C1 segment of cervical spinal cord (tissue), 14 donors: ENCODE measurements at regions not wholly inside any gene's neighbourhood (a gene's known extent, or its start where the extent isn't known, plus 50 kb on each side); places are given as distances from the start of the nearest gene placed in this dataset.

Source experiments
- DNase-seq, 14 donors: peaks; one replicate each; lab custom pipeline; 2025; lab: John Stamatoyannopoulos, UW

- DNase-seq, result no peak
These were observed 691.5 kb upstream of the ARPP21 start for GRCh38 chr3:34947834-34948233.

DNA sequence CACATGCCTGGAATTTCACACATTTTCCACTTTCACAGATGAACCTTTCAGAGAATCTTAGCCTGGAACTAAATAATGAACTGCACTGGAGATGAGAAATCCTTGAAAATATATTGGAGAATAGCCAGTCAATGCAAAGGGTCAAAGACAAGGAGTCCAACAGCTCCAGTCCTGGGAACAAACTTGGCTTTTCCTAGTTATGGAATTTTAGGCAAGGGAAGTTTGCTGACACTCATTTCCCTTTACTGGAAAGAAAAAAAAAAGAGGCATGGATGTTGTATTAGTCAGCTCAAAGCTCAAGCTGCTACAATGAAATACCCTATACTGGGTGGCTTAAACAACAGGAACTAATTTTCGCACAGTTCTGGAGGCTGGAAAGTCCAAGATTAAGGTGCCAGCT is 690.8 kb upstream of the ARPP21 start:
- DNase-seq, result no peak

DNA sequence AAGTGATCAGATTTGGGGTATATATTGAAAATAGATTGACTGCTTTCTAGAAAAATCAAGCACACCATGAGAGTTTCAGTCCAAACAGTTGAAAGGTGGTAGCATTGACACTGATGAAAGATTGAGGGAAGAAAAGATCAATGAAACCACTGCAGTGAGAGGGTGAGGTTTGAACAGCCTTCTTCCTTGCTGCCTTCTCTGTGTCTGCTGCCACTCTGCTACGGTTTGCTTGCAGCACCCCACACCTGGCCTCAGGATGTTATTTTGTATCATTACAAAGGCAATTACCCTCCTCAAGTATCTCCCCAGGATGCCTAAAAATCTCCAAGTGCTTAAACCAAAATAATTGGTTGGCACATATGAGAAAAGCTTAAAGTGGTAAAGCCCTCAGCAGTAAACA is 683.6 kb upstream of the ARPP21 start:
- DNase-seq, result no peak

- DNase-seq, result no peak
These were observed 682.8 kb upstream of the ARPP21 start for GRCh38 chr3:34956511-34956910.

DNA sequence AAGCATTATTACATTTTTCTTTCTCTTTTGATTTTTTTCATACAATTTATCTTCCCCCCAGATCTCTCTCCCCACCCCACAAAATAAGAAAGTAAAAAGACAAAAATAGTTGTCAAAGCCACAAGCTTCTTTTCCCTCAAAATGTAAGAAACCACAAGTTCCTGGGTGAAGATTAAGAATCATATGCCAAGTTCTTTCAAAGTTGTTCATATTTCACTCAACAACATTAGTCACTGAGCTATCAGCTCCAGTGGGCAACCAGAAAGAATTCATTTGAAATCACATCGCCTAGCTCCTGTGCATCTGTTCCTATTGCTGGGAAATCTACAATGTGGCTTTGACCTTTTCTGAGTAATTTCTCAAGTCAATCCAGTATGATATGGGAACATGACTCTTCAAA is 681.6 kb upstream of the ARPP21 start:
- no peak for DNase-seq

- DNase-seq, result no peak
These were observed 669.8 kb upstream of the ARPP21 start for GRCh38 chr3:34969513-34969912.

DNA sequence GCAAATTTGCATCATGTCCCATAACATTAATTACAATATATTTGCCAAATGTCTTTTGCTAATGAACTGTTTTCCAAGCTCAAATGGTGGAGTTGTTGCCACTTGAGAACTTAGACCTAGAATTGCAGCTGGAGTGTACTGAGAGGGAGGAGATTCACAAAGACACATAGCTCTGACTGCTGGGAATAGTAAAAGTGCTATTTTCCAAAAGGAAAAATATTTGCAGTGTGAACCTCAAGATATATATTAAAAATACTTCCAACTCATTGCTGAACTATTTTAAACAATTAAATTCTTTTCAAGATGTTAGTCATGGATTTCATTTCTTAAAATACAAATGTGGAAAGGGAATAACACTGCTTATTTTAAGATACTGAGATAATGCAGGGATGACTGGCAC is 666.8 kb upstream of the ARPP21 start:
- no peak for DNase-seq

DNA sequence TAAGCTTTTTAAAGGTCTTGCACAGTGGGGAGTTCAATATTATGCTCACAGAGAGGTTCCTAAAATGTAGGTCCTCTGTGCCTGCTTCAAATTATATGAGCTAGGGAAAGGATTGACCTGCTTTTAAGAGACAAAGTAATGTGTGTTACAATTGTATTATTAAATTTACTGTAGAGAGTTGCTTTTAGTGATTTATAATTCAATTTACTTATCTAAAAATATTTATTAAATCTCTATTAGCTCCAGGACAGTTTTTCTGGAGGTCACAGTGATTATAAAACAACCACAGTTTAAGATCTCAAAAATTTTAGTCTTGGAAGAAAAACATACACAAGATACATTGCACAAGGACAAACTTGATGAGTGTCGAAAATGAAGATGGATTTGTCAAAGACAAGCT is 665.7 kb upstream of the ARPP21 start:
- DNase-seq, result no peak

GRCh38 chr3:34983631-34984030 is 655.7 kb upstream of the ARPP21 start:
- no peak for DNase-seq

DNA sequence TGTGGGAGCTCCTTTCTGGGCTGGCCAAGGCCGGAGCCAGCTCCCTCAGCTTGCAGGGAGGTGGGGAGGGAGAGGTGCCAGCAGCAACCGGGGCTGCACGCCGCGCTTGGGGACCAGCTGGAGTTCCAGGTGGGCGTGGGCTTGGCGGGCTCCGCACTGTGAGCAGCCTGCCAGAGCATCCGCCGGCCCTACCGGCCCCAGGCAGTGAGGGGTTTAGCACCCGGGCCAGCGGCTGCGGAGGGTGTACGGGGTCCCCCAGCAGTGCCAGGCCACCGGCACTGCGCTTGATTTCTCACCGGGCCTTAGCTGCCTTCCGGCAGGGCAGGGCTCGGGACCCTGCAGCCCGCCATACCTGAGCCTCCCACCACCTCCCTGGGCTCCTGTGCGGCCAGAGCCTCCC is 651.0 kb upstream of the ARPP21 start:
- DNase-seq, result no peak

GRCh38 chr3:34995796-34996430 is 643.4 kb upstream of the ARPP21 start:
- DNase-seq, result no peak

DNA sequence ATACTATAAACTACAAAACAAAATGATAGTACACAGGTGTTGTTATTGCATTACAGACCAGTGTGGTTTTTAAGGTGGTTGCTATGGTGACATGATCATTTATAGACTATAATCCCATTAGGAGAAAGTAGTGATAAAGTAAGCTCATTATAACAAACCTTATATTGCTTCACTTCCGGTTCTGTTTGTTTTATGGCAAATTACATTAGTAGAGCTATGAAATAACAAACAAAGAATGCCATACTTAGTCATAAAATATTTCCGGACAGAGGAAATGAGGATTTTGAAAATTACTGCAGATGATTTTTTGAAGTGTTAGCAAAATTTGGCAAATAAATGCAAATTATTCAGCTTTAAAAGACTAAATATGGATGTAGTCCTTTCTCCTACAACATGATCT is 640.4 kb upstream of the ARPP21 start:
- no peak for DNase-seq

- no peak for DNase-seq
These were observed 627.1 kb upstream of the ARPP21 start for GRCh38 chr3:35012214-35012613.

- DNase-seq, result no peak
These were observed 611.2 kb upstream of the ARPP21 start for GRCh38 chr3:35028157-35028556.

DNA sequence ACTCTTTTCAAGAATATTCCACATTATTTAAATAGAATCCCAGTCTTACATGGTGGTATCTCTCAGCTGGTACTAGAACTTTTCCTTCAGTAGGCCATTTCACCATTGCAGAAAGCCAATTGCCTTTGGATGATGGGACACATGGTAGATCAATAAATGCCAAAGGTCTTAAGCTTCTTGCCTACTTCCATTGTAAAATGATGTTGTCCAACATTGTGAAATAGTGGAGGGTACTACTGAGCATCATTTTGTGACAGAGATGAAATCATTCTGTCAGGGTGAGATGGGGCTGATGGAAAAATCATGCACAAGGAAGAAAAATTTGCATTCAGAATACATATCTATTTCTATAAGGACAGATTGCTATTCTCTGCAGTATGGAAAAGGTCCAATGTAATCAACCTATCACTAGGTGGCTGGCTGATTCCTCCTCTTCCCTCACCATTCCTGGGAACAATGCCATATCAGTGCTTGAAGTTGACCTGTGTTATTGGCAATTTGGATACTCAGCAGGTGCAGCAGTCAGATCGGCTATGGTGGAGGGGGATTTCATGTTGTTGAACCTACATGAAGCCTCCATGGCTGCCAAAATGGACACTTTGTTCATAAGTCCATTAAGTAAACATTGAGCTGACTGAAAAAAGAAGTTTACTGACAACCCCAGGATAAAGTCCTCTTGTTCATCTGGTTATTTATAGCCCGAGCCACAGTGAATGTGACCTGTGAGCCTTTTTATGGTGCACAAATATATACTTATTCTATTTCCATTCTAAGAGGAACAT is 596.9 kb upstream of the ARPP21 start:
- peak in 1 of 14 donors; percentile 65 for DNase-seq

GRCh38 chr3:35043040-35043439 is 596.3 kb upstream of the ARPP21 start:
- DNase-seq, result no peak

DNA sequence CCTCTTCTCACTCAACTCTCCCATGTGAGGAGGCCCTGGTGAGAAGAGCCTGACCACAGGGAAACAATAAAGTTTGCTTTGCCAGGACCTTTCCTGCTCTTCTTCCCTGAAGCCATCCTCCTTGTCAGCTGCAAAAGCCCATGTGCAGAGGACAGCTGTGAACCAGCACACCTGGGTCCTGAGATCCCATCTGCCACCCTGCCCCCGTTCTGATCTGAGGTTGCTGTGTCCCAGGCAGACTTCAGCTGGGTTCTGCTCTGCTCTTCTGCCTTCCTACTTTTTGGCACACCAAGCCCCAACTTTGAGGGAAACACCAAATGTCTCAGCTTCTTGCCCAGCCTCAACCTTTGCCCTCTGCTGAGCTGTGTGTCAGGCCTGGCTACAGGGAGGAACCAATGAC is 595.1 kb upstream of the ARPP21 start:
- DNase-seq, result no peak

- no peak for DNase-seq
These were observed 594.2 kb upstream of the ARPP21 start for GRCh38 chr3:35045118-35045517.

DNA sequence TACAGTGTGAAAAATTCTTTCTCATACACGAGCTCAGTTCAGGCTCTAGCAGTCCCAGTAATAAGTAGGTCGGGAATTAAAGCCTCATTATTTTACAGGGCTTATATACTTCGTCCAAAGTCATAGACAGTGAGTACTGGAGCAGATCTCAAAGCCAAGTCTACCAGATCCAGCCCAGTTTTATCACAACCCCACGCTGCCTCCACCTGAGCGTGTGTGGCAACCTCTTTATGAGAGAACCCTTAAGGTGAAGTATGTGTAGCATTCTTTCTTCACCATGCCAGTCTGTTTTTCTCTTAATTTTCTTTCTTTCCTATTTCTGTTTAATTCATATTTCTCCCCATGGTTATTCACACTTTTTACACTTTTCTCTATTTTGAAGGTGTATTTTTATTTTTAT is 574.6 kb upstream of the ARPP21 start:
- DNase-seq, result no peak

GRCh38 chr3:35065891-35066290 is 573.4 kb upstream of the ARPP21 start:
- DNase-seq, result no peak

DNA sequence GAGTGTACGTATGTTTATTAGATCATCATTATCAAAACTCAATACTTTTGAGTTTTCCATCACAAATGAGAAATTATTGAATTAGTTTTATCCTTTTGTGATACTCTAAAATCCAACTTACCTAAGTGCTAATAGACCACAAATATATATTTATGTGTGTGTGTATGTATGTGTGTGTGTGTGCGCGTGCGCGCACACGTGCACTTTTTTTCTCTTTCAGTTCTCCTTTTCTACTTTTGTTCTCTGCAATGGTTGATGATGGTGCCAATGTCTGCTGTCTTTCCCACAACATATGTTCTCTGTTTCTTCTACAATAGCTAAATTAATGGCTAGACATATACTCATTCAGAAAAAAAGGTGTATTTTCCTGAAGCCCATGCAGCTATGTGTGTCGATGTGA is 571.6 kb upstream of the ARPP21 start:
- no peak for DNase-seq

DNA sequence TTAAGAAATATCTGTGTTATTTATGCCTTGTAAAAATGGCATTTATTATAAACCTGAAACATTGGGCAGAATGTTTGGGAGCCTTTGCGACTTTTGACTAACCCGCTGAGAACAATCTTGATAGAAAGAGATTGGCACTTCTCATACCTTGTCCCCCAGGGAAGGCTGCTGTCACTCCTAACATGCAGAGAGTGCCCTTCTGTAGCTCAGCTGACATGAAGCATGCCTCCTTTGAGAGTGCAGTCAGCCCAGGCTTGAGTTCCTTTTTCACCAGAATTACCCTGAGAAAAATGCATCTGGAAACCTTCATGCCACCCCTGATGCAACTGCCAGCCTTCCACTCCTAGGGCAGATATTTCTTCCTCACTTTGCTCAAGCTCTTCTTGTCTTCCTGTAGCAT is 569.2 kb upstream of the ARPP21 start:
- DNase-seq, result no peak

- no peak for DNase-seq
These were observed 567.6 kb upstream of the ARPP21 start for GRCh38 chr3:35071772-35072171.

DNA sequence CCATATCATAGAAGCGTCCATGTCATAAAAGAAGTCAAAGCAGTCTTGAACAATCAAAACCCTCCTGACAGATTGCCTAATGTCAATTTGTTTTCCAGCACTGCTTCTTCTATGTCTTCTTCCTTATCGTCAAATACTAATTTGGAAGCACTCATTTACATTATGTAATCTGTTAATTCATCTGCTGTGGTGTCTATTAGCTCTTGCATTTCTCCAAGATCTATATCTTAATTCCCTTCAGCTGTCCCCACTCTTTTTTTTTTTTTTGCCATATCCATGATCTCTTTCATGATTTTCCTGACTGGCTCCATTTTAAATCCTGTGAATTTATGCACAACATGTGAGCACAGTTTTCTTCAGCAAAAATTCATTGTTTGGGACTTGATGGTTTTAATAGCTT is 560.5 kb upstream of the ARPP21 start:
- no peak for DNase-seq
